H1 (cell line): ENCODE measurements at regions not wholly inside any gene's neighbourhood (a gene's known extent, or its start where the extent isn't known, plus 50 kb on each side); places are given as distances from the start of the nearest gene placed in this dataset.

Source experiments
- CHD7 ChIP-seq: fragments of 300-600 bp; sonication (generic); IDR thresholded peaks from 2 replicates; pipeline ENCODE4 v1.7.1; 2012; ENCODE audit warnings: low read length, moderate library complexity, mild to moderate bottlenecking, inconsistent platforms; ENCODE audit not compliant: insufficient replicate concordance
- KDM5A ChIP-seq: fragments of 200-600 bp; IDR thresholded peaks from 2 replicates; pipeline ENCODE4 v1.7.1; 2012; ENCODE audit warnings: mild to moderate bottlenecking, low read length, inconsistent platforms, mixed read lengths

GRCh38 chr1:25166847-25167246 lies 65.5 kb downstream of the SYF2 start (continued):
- no peak for TF ChIP-seq CHD7
- TF ChIP-seq KDM5A = no peak
